H9 (cell line): ENCODE measurements at regions not wholly inside any gene's neighbourhood (a gene's known extent, or its start where the extent isn't known, plus 50 kb on each side); places are given as distances from the start of the nearest gene placed in this dataset.

Experiments
- DNase-seq: peaks from one replicate; pipeline ENCODE4 v3.0.0-alpha.2; 2017
- H2AFZ ChIP-seq: one replicate; pipeline ENCODE4 v1.6.1; 2013; ENCODE audit warnings: mild to moderate bottlenecking, low read length, control low read depth, moderate library complexity
- H2AK5ac ChIP-seq: 2 replicates; pipeline ENCODE4 v1.6.1; 2013; ENCODE audit warnings: low read length, control low read depth, mixed read lengths; ENCODE audit not compliant: insufficient read length
- H2BK120ac ChIP-seq: one replicate; pipeline ENCODE4 v1.6.1; 2013; ENCODE audit warnings: low read depth, mild to moderate bottlenecking, low read length, control low read depth, inconsistent platforms; ENCODE audit not compliant: poor library complexity, severe bottlenecking
- H2BK12ac ChIP-seq: 2 replicates; pipeline ENCODE4 v1.6.1; 2013; ENCODE audit warnings: low read length, control low read depth, mixed read lengths, low read depth; ENCODE audit not compliant: insufficient read length
- H2BK15ac ChIP-seq: 2 replicates; pipeline ENCODE4 v1.6.1; 2013; ENCODE audit warnings: low read depth, low read length, control low read depth
- H2BK20ac ChIP-seq: one replicate; pipeline ENCODE4 v1.6.1; 2013; ENCODE audit warnings: low read depth, mild to moderate bottlenecking, low read length, control low read depth, inconsistent platforms; ENCODE audit not compliant: poor library complexity, severe bottlenecking
- H2BK5ac ChIP-seq: 2 replicates; pipeline ENCODE4 v1.6.1; 2013; ENCODE audit warnings: low read length, control low read depth, mixed read lengths; ENCODE audit not compliant: insufficient read length
- H3K14ac ChIP-seq: 2 replicates; pipeline ENCODE4 v1.6.1; 2013; ENCODE audit warnings: low read length, control low read depth; ENCODE audit not compliant: insufficient read depth
- H3K18ac ChIP-seq: 2 replicates; pipeline ENCODE4 v1.6.1; 2013; ENCODE audit warnings: low read depth, mild to moderate bottlenecking, mixed read lengths, low read length, control low read depth; ENCODE audit not compliant: insufficient read length
- H3K23ac ChIP-seq: 2 replicates; pipeline ENCODE4 v1.6.1; 2013; ENCODE audit warnings: low read length, control low read depth, mixed read lengths, low read depth; ENCODE audit not compliant: insufficient read length
- H3K23me2 ChIP-seq: 2 replicates; pipeline ENCODE4 v1.6.1; 2013; ENCODE audit warnings: low read depth, mild to moderate bottlenecking, mixed read lengths, low read length, control low read depth; ENCODE audit not compliant: insufficient read length, poor library complexity, severe bottlenecking
- H3K27ac ChIP-seq: 2 replicates; pipeline ENCODE4 v1.5.1; 2013; ENCODE audit warnings: low read length, control low read depth, mixed read lengths, low read depth; ENCODE audit not compliant: insufficient read length
- H3K27me3 ChIP-seq: 2 replicates; pipeline ENCODE4 v1.6.1; 2013; ENCODE audit warnings: low read length, control low read depth, inconsistent platforms; ENCODE audit not compliant: insufficient read depth
- H3K4ac ChIP-seq: 2 replicates; pipeline ENCODE4 v1.6.1; 2013; ENCODE audit warnings: low read depth, mild to moderate bottlenecking, control low read depth, inconsistent platforms, low read length, moderate library complexity
- H3K4me1 ChIP-seq: 2 replicates; pipeline ENCODE4 v1.6.1; 2013; ENCODE audit warnings: low read length, control low read depth, inconsistent platforms; ENCODE audit not compliant: insufficient read depth
- H3K4me2 ChIP-seq: 2 replicates; pipeline ENCODE4 v1.6.1; 2013; ENCODE audit warnings: low read length, control low read depth, mixed read lengths; ENCODE audit not compliant: insufficient read length, insufficient read depth
- H3K56ac ChIP-seq: 2 replicates; pipeline ENCODE4 v1.6.1; 2013; ENCODE audit warnings: low read depth, mild to moderate bottlenecking, mixed read lengths, low read length, control low read depth; ENCODE audit not compliant: insufficient read length
- H3K79me1 ChIP-seq: 2 replicates; pipeline ENCODE4 v1.6.1; 2013; ENCODE audit warnings: low read depth, mild to moderate bottlenecking, moderate library complexity, low read length, control low read depth, inconsistent platforms; ENCODE audit not compliant: insufficient read depth, poor library complexity, severe bottlenecking
- H3K79me2 ChIP-seq: 2 replicates; pipeline ENCODE4 v1.6.1; 2013; ENCODE audit warnings: low read length, control low read depth, inconsistent platforms; ENCODE audit not compliant: insufficient read depth
- H3K9ac ChIP-seq: 2 replicates; pipeline ENCODE4 v1.6.1; 2013; ENCODE audit warnings: low read length, control low read depth, mixed read lengths; ENCODE audit not compliant: insufficient read length; ENCODE audit errors: extremely low read depth
- H3K9me3 ChIP-seq: one replicate; pipeline ENCODE4 v1.6.1; 2013; ENCODE audit warnings: low read depth, low read length, inconsistent platforms; ENCODE audit not compliant: control insufficient read depth
- H3T11ph ChIP-seq: one replicate; pipeline ENCODE4 v1.6.1; 2013; ENCODE audit warnings: mild to moderate bottlenecking, low read length, control low read depth, inconsistent platforms
- H4K20me1 ChIP-seq: one replicate; pipeline ENCODE4 v1.6.1; 2013; ENCODE audit not compliant: control insufficient read depth, insufficient read length, insufficient read depth
- H4K5ac ChIP-seq: 2 replicates; pipeline ENCODE4 v1.6.1; 2013; ENCODE audit warnings: low read depth, mild to moderate bottlenecking, mixed read lengths, low read length, control low read depth; ENCODE audit not compliant: insufficient read length
- H4K8ac ChIP-seq: replicated peaks from 2 replicates; pipeline ENCODE4 v1.6.1; 2013; ENCODE audit warnings: low read length, control low read depth, mixed read lengths, low read depth; ENCODE audit not compliant: insufficient read length
- H4K91ac ChIP-seq: 2 replicates; pipeline ENCODE4 v1.6.1; 2013; ENCODE audit warnings: low read depth, mild to moderate bottlenecking, moderate library complexity, mixed read lengths, low read length, control low read depth; ENCODE audit not compliant: insufficient read length
- H3K27ac Mint-ChIP-seq, 3 experiments: 2 replicates in 2 of 3; 3 replicates in 1 of 3; pipeline ENCODE4 v1.8.0; 2020 to 2021; ENCODE audit warnings: mixed read lengths in 3 of 3, mild to moderate bottlenecking in 1 of 3, moderate library complexity in 1 of 3
- H3K27me3 Mint-ChIP-seq: 2 replicates; pipeline ENCODE4 v1.8.0; 2021; ENCODE audit warnings: low read depth, mild to moderate bottlenecking, moderate library complexity, mixed read lengths
- H3K36me3 Mint-ChIP-seq, 3 experiments: 2 replicates in 2 of 3; 3 replicates in 1 of 3; pipeline ENCODE4 v1.8.0; 2020 to 2021; ENCODE audit warnings: low read depth in 3 of 3, mixed read lengths in 3 of 3; ENCODE audit not compliant: insufficient read depth in 1 of 3
- H3K4me1 Mint-ChIP-seq, 2 experiments: 2 replicates each; pipeline ENCODE4 v1.8.0; 2020; ENCODE audit warnings: mixed read lengths in 2 of 2
- H3K4me3 Mint-ChIP-seq, 2 experiments: 2 replicates in 1 of 2; 3 replicates in 1 of 2; pipeline ENCODE4 v1.8.0; 2020 to 2021; ENCODE audit warnings: mild to moderate bottlenecking in 2 of 2, mixed read lengths in 2 of 2, moderate library complexity in 1 of 2
- H3K9me3 Mint-ChIP-seq, 2 experiments: 2 replicates in 1 of 2; 3 replicates in 1 of 2; pipeline ENCODE4 v1.8.0; 2020; ENCODE audit warnings: mild to moderate bottlenecking in 2 of 2, mixed read lengths in 2 of 2, moderate library complexity in 1 of 2
- WGBS: extraction: QIAGEN DNeasy Blood & Tissue Kit; methylation state at CpG from one replicate; pipeline ENCODE4 v1.1.7; 2013; ENCODE audit warnings: missing lambda C conversion rate, low lambda C conversion rate, mixed read lengths; ENCODE audit not compliant: insufficient read length; ENCODE audit errors: extremely low coverage; 5-methylcytosine and 5-hydroxymethylcytosine counted together
- TF ChIP-seq, protein P1 (sequence below): fragments of 200-600 bp; sonication (generic); conservative IDR thresholded peaks from 3 replicates; pipeline ENCODE4 v1.8.0; 2021; ENCODE audit warnings: antibody characterized with exemption, mild to moderate bottlenecking

DNA sequence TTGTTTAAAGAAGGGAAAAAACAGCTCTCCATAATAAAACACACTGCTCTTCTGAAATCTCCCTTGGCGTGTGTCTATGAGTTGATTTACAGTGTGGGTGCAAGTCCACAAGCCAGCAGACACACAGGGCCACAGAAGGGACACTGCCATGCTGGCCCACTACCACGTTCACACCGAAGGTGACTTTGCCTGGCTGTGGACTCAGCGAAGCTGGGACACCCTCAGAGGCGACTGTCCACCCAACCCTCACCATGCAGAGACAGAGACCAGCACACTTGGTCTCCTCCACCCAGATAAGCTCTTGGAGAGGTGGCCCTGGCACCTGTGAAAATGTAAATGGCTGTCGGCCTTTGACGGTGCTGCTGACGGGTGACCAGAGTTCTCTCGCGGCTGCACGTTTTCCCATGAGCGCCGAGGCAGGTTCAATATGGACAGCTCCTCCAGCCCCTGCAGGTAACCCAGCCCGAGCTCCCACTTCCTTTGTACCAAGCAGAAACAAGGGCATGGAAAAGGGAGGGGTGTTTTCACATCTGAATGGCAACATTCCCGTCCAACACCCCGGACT, 78.0 kb downstream of the YTHDF1 start:
- Histone ChIP-seq H4K20me1 (no peaks in the 10 kb centered on the region), H3K23me2 (no peaks in the 10 kb centered on the region), H3K4me2 (no peak overlapping the region), H3K23ac (no peak overlapping the region), H3K4ac (no peak overlapping the region), H3K9ac (no peak overlapping the region), H3T11ph (no peak overlapping the region), H4K91ac (no peak overlapping the region), H2BK15ac (no peak overlapping the region), H3K27ac (no peak overlapping the region), H2BK20ac (no peak overlapping the region), H2AFZ (no peak overlapping the region), H3K9me3 (no peaks in the 10 kb centered on the region), H2BK12ac (no peak overlapping the region), H4K5ac (no peak overlapping the region), H3K79me2 (no peaks in the 10 kb centered on the region), H3K56ac (no peak overlapping the region), H2BK120ac (no peak overlapping the region), H4K8ac (no peak overlapping the region), H3K18ac (no peak overlapping the region), H3K14ac (no peak overlapping the region), H3K4me1 (peaks cover 3% of the 10 kb centered on the region; the same call in 1 of the 2 replicates), H2AK5ac (no peak overlapping the region), H2BK5ac (no peak overlapping the region), H3K27me3 (no peaks in the 10 kb centered on the region; the same call in 1 of the 2 replicates), H3K79me1 (no peaks in the 10 kb centered on the region)
- peaks cover 3 to 9% of the 10 kb centered on the region in 2 experiments; a peak in 3 of 4 replicates for H3K4me1 Mint-ChIP-seq
- no peak for DNase-seq
- TF ChIP-seq, protein P1, sequence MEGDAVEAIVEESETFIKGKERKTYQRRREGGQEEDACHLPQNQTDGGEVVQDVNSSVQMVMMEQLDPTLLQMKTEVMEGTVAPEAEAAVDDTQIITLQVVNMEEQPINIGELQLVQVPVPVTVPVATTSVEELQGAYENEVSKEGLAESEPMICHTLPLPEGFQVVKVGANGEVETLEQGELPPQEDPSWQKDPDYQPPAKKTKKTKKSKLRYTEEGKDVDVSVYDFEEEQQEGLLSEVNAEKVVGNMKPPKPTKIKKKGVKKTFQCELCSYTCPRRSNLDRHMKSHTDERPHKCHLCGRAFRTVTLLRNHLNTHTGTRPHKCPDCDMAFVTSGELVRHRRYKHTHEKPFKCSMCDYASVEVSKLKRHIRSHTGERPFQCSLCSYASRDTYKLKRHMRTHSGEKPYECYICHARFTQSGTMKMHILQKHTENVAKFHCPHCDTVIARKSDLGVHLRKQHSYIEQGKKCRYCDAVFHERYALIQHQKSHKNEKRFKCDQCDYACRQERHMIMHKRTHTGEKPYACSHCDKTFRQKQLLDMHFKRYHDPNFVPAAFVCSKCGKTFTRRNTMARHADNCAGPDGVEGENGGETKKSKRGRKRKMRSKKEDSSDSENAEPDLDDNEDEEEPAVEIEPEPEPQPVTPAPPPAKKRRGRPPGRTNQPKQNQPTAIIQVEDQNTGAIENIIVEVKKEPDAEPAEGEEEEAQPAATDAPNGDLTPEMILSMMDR: no peak
- peaks cover 0 to 2% (median 0%) of the 10 kb centered on the region in 3 experiments; a peak in 1 of 7 replicates for H3K36me3 Mint-ChIP-seq
- peaks cover 0 to under 1% of the 10 kb centered on the region in 2 experiments; a peak in 1 of 5 replicates for H3K9me3 Mint-ChIP-seq
- no peak overlapping the region for H3K4me3 Mint-ChIP-seq
- peaks cover 11% of the 10 kb centered on the region for H3K27me3 Mint-ChIP-seq
- no peak overlapping the region for H3K27ac Mint-ChIP-seq
- WGBS: no CpG with 5 or more reads among the region's 16 CpGs
